ENCODE measurements at regions not wholly inside any gene's neighbourhood (a gene's known extent, or its start where the extent isn't known, plus 50 kb on each side); places are given as distances from the start of the nearest gene placed in this dataset.

GRCh38 chr1:193754151-193754550 lies 567.7 kb upstream of the B3GALT2 start:
- no peak for TF ChIP-seq POLR2AphosphoS5 (IDR thresholded peaks at IDR 0.05; ENCODE audit: control insufficient read depth, insufficient read depth, low read depth, low read length)
- TF ChIP-seq FOSL1 (tag; conservative IDR thresholded peaks at IDR 0.05), result no peak
- TF ChIP-seq EZH2 (IDR thresholded peaks at IDR 0.05; ENCODE audit: borderline replicate concordance, low read depth, low read length), result no peak
- TF ChIP-seq ZNF23 (CRISPR knock-in tag; IDR thresholded peaks at IDR 0.05), result no peak

Data from K562 (cell line).